DND-41 (cell line): ENCODE measurements at regions not wholly inside any gene's neighbourhood (a gene's known extent, or its start where the extent isn't known, plus 50 kb on each side); places are given as distances from the start of the nearest gene placed in this dataset.
A peak's percentile ranks its signal among the peaks of the same experiment; 100 is the strongest.
"Not testable (repeated sequence)": the region's sequence is repeated elsewhere in the genome, so short reads cannot be mapped to it uniquely, and the experiment has no call there.

ENCODE experiments used
- CTCF ChIP-seq: IDR thresholded peaks from 2 replicates; pipeline ENCODE4 v1.5.1; 2012; ENCODE audit warnings: borderline replicate concordance, low read length, moderate library complexity, mild to moderate bottlenecking; ENCODE audit not compliant: poor library complexity, severe bottlenecking; ENCODE audit errors: extremely low read depth
- EZH2 ChIP-seq: IDR thresholded peaks from 3 replicates; pipeline ENCODE4 v1.6.1; 2012; ENCODE audit warnings: borderline replicate concordance, low read depth, mild to moderate bottlenecking, moderate library complexity, low read length, inconsistent platforms; ENCODE audit not compliant: severe bottlenecking

- TF ChIP-seq CTCF: peak; percentile 75
- TF ChIP-seq EZH2: not testable (repeated sequence)
Measured at GRCh38 chr3:35924070-35924469, 284.7 kb downstream of the ARPP21 start.
